RKO (cell line): ENCODE measurements at regions not wholly inside any gene's neighbourhood (a gene's known extent, or its start where the extent isn't known, plus 50 kb on each side); places are given as distances from the start of the nearest gene placed in this dataset.
"Not testable (repeated sequence)": the region's sequence is repeated elsewhere in the genome, so short reads cannot be mapped to it uniquely, and the experiment has no call there.

Source experiments
- DNase-seq: peaks from one replicate; pipeline ENCODE4 v3.0.0-alpha.2; 2016; ENCODE audit warnings: low spot score

- no peak for DNase-seq
These were observed 734.7 kb upstream of the PKDCC start for GRCh38 chr2:41313082-41313481.

DNA sequence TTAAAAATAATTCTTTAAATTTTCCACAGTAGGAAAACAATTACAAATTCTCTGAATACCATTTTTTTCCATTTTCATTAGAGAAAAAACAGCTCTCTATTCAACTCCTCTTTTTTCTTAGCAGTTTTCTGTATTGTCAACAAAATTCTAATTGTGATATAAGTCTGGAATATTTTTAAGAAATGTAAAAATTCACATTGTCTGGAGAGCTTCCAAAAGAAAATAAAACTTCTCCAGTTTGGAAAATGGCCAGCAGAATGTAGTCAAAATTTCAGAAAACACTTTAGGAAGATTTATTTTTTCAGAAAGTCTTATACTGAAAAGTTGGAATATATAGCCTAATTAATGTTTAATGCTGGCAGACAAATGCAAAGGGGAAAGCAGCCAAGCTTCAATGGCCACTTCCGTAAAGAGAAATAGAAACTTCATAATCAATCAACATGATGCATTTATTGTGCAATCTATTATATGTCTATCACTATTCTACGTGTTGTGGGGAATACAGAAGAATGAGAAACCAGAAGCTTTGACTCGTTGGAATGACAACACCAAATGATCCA lies 733.2 kb upstream of the PKDCC start:
- no peak for DNase-seq

GRCh38 chr2:41319437-41319836 lies 728.4 kb upstream of the PKDCC start:
- no peak for DNase-seq

- DNase-seq: no peak
These were observed 727.3 kb upstream of the PKDCC start for GRCh38 chr2:41320491-41320890.

DNA sequence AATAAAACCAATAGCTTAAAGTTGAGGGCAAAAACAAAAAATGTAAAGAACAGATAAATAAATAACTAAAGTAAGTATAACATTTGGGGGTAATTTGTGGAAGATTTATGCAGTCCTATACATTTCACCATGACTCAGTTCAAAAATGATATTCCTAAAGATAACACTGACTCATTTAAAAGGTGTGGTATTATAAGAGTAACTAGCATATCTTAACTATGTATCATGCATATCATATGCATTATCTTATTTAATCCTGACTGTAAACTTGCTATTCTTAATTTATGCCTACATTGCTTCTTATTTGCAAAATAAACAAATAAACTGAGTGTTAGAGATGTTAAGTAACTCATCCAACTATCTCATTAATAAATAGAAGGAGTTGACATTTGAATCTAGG lies 726.5 kb upstream of the PKDCC start:
- DNase-seq: no peak

DNA sequence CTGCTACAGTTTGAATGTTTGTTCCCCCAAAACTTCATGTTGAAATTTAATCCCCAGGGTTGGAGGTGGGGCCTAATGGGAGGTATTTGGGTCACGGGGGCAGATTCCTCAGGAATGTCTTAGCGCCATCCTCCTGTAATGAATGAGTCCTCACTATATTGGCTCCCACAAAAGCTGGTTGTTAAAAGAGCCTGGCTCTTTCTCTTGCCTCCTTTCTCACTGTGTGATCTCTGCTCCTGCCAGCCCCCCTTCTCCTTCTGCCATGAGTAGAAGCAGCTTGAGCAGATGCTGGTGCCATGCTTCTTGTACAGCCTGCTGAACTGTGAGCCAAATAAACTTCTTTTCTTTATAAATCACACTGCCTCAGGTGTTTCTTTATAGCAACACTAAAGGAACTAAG lies 721.0 kb upstream of the PKDCC start:
- DNase-seq: no peak

DNA sequence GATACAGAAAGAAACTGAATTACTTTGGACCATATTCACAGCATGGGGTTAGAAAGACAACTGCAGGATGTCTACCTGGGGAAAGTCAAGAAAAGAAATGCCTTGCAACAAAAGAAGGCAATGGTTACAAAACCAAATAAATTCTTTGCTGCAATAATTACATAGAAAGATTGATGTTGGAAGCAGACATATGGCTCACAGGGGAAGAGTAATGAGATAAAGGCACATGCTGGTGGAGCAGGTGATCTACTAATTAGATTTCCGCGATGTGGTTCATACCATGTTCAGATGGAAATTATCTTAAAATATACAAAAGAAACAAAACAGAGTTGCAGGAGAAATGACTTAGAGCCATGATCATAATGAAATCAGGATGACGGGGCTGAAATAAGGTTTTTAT lies 718.8 kb upstream of the PKDCC start:
- no peak for DNase-seq

- no peak for DNase-seq
These were observed 713.7 kb upstream of the PKDCC start for GRCh38 chr2:41334159-41334558.

DNA sequence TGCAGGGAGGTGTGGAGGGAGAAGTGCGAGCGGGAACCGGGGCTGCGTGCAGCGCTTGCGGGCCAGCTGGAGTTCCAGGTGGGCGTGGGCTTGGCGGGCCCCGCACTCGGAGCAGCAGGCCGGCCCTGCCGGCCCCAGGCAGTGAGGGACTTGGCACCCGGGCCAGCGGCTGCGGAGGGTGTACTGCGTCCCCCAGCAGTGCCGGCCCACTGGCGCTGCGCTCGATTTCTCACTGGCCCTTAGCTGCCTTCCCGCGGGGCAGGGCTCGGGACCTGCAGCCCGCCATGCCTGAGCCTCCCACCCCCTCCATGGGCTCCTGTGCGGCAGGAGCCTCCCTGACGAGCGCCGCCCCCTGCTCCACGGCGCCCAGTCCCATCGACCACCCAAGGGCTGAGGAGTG lies 712.2 kb upstream of the PKDCC start:
- DNase-seq: not testable (repeated sequence)

- DNase-seq: no peak
These were observed 709.9 kb upstream of the PKDCC start for GRCh38 chr2:41337956-41338355.

DNA sequence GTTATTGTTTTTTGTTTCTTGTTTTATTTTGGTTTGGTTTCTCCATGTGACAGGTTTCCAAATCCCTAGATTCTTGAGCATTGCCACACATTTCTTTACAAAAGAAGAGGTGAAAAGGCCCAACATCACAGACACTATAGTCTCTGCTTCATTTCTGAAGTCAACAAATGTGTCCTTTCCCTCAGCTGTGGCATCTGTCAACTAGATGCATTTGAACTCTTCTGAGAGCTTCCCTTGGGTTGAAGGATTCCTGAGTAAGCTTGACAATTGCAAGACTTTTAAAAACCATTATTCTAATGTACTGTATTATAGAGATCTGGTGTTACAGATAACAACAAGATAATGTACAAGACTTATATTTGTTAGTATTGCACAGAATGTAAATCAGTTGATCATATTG lies 703.3 kb upstream of the PKDCC start:
- DNase-seq: no peak

- DNase-seq: no peak
These were observed 694.8 kb upstream of the PKDCC start for GRCh38 chr2:41353060-41353459.

- no peak for DNase-seq
These were observed 692.0 kb upstream of the PKDCC start for GRCh38 chr2:41355794-41356193.

DNA sequence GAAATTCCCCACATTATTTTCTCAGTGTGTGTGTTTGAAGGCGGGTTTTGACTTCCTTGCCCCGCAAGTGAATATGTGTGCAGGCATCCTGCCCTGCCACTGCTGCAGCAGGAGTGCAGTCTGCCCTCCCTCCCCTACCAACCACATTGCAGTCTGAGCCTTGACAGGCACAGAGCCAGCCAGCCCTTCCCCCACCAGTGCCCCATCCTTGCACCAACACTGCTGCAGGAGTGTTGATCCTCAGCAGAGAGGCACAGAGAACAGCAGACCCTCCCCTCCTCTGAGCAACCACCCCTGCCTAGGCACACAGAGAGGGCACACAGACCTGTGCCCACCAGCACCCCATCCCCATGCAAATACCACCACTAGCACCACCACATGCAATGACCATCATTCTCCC lies 683.0 kb upstream of the PKDCC start:
- DNase-seq: no peak

DNA sequence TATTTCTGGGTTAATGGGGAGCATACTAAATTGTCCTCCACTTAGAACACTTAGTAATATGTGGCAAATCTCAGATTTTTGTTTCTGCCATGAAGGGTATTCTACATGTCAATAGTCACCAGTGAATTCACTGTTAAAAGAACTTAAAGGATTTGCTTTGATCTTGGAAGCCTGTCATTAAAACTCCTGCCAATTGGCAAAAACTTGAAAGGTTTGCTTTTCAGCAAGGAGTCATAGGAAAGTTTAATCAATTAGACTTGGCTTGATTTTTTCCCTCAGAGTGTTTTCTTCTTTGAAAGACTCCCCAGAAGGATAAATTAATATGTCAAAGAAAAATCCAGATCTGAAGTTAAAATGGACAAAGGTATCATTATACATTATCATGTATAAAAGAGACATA lies 671.9 kb upstream of the PKDCC start:
- no peak for DNase-seq

GRCh38 chr2:41377837-41378236 lies 670.0 kb upstream of the PKDCC start:
- DNase-seq: no peak

DNA sequence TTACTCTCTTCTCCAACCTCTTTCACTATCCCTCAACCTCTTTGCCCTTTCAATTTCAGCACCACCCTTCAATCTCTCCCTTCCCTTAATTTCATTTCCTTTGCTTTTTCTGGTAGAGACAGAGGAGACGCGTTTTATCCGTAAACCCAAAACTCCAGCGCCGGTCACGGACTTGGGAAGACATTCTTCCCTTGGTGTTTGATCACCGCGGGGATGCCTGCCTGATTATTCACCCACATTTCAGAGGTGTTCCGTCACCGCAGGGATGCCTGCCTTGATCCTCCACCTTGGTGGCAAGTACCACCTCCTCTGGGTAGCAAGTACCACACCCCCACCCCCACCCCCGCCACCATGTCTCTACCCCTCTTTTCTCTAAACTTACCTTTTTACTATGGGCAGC lies 669.4 kb upstream of the PKDCC start:
- DNase-seq: no peak

GRCh38 chr2:41379496-41380221 lies 668.2 kb upstream of the PKDCC start:
- no peak for DNase-seq

- no peak for DNase-seq
These were observed 666.1 kb upstream of the PKDCC start for GRCh38 chr2:41381701-41382100.

DNA sequence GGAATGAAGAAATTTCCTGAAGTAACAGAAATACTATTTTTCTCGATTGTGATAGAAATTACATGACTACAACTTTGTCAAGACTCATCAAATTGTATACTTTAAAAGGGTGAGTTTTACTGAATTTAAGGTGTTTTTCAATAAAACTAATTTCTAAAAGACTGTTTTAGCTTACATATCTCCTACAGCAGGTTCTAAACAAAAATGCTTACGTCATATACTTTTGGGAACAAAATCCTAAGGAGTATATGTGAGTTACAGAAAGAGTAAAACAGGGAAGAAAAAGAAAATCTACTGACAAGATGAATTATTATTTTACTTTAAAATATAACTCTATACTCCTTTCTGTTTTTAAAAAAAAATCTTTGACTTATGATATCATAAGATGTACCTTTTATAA lies 660.3 kb upstream of the PKDCC start:
- DNase-seq: no peak

GRCh38 chr2:41393621-41394020 lies 654.2 kb upstream of the PKDCC start:
- no peak for DNase-seq

- DNase-seq: no peak
These were observed 653.3 kb upstream of the PKDCC start for GRCh38 chr2:41394541-41394940.

DNA sequence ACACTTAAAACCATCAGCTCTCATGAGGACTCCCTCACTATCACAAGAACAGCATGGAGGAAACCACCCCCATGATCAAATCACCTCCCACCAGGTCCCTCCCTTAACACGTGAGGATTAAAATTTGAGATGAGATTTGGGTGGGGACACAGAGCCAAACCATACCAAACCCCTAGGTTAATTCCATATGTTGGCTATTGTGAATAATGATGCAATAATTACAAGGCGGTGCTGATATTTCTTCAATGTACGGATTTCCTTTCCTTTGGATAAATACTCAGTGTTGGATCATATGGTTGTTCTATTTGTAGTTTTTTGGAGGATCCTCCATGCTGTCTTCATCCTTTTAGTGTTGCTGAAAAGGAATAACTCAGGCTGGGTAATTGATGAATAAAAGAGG lies 652.1 kb upstream of the PKDCC start:
- no peak for DNase-seq

DNA sequence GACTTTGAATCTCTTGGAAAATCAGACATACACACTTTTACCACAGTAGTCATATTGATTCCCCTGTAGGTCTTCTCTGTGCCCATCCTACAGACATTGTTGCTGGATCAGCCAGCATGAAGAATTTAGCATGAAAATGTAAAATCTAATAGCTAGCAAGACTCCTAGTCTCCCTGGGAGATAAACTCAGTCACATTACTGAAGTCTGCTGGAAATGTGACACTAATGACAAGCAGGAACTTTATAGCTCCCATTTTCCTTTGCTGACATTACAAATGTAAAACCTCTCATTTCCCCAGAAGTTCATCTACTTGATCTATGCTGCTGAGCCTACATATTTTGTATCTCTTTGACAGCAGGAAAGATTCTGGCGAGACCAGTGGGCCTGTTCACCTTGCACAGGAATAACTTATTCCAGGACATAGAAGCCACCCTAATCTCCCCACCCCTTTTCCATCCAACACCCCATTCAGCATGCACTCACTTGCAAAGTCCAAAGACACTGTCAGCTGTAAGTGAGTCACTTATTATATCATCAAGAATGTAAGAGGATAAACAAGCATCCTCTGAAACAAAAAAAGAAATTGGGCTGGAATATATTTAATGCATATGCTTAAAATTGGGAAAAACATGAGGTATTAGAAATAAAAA lies 648.3 kb upstream of the PKDCC start:
- no peak for DNase-seq
